GDM1 (cell line): ENCODE measurements at regions not wholly inside any gene's neighbourhood (a gene's known extent, or its start where the extent isn't known, plus 50 kb on each side); places are given as distances from the start of the nearest gene placed in this dataset.
"Not testable (repeated sequence)": the region's sequence is repeated elsewhere in the genome, so short reads cannot be mapped to it uniquely, and the experiment has no call there.

Source experiments
- DNase-seq: peaks from one replicate; lab custom pipeline; 2025; lab: John Stamatoyannopoulos, UW

GRCh38 chr3:104933972-104934371 is 432.7 kb upstream of the ALCAM start:
- DNase-seq, result no peak

- DNase-seq, result no peak
These were observed 431.1 kb upstream of the ALCAM start for GRCh38 chr3:104935613-104936012.

GRCh38 chr3:104939196-104939595 is 427.5 kb upstream of the ALCAM start:
- no peak for DNase-seq

DNA sequence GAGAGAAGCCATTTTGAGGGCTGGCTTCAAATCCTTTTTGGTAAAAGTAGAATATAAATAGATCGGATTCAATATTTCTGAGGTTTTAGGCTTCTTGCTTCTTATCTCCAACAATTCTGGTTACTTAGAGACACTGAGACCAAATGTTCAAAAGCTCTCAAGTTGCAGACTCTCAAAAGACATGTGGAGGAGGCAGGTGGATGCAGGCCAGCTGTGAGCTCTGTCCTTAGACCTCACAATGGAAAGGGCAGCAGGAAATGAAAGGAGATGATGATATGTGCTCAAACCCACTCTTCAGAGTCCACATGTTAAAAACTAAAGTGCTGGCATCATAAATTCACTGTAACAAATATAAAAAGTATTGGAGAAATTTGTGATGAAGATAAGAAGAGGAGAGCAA is 424.9 kb upstream of the ALCAM start:
- no peak for DNase-seq

DNA sequence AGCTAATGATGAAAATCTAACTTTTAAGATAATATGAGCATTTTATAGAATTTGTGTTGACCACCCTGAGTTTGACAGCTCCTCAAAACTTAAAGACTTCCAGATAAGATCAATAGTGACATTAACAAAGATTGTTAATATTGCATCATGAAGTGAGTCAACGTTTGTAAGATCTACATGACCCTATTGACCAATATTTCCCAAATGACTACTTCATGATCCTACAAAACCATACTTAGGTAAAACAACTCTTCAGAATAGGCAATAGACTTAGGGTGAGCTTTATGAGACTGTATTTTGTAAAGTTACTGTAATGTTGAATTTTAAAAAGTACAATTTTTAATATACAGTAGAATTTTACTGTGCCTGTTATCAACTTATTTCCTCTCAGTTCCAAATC is 422.7 kb upstream of the ALCAM start:
- DNase-seq, result no peak

GRCh38 chr3:104947943-104948342 is 418.8 kb upstream of the ALCAM start:
- DNase-seq, result no peak

- DNase-seq, result not testable (repeated sequence)
These were observed 416.9 kb upstream of the ALCAM start for GRCh38 chr3:104949810-104950209.

GRCh38 chr3:104951426-104951825 is 415.3 kb upstream of the ALCAM start:
- no peak for DNase-seq

DNA sequence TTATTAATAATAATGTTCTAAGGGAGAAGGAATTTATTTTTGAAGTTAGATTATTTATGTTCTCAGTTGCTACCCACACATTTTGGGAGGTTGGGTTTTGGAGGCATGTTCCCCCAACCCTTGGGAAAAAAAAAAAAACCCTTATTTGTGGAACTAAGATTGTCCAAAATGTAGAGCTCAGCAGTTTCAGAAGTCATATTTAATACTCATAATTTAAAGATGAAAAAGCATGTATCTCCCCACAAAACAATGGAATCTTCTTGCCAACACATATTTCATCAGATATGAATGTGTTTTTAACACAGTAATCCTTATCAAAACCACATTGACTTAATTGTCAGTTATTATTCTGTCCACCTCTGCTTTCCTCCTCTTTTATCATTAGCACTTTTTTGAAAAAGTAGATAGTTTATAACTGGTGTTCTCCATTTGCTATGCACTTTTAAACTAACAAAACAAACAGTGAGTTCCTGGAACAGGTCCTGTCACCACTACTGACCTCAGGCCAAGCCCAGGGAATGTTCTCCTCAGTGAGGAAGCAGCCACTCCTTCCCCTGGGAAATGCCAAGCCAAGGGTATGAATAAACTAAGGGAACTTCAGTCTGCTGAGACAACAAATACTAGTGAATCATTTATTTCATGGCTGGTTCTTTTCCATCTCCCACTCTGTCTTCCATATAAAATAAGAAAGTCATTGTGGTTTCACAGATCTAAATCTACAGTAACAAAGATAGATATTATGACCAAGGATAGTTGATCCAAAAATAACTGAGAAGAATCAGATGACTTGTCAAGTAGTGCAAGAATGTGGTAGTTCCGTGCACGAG is 414.4 kb upstream of the ALCAM start:
- no peak for DNase-seq

DNA sequence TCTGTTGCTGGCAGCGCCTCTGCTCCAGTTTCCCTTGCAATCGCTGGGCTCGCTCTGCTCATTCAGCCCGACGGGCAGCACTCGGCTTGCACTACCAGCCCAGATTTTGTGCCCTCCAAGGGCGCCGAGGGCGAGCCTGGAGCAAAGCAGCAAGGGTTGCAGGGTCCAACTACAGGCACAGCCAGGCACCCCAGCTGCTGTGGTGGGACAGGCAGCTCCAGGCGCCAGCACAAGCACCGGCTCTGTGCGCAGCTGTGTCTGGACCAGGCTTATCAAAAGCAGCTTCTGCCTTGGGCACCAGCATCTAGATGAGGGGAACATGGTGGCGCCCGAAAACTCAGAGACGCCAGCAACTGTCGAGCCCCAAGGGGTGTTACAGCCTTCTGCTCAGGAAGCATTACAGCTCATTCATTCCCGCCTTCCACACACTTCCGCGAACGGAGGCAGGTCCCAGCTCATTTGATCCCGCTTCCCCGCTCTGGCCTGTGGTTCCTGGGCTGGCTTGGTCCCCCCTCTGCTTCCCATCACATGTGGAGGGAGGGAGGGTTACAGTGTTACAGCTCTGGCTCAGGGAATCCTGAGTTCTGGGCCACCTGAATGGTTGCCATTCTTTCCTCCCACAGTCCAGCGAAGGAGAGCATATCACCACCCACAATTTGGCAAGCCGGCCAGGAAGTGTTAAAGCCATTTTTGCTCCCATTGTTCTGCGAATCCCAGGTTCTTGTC is 409.9 kb upstream of the ALCAM start:
- DNase-seq, result no peak

DNA sequence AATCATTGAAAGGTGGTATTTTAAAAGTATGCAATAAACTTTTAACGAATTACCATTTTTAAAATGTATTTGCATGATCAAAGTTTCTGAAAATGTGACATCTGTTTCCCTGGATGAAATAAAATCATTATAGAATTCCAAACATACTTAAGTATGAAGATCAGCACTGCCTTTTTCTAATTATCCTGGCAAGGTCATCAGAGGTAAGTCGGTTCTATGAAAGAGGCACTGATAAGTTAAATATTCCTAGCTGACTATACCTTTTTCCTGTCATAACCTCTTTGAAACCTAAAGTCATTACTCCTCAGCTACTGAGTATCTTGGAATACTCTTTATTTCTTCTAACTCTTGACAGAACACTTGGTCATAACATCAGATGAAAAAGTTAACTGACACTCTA is 406.1 kb upstream of the ALCAM start:
- DNase-seq, result no peak

DNA sequence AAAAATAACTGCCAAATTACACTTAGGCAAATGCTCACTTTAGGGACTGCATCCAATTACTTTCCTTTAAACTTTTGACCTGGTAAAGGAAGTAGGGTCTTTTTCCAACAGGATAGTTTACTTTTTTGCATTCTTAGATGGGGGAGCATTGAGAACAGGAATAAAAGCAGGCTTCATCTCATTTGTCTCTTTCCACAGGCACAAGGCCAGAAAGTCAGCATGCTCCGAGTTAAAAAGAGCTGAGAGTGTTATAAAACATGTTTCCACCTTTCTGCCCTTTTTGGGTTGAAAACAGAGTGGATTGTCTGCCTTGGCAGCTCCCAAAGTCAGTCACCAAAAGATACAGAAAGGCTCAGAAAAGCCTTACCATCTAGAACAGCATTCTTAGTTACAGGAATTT is 404.9 kb upstream of the ALCAM start:
- no peak for DNase-seq

GRCh38 chr3:104974316-104974715 is 392.4 kb upstream of the ALCAM start:
- DNase-seq, result no peak

- DNase-seq, result no peak
These were observed 389.0 kb upstream of the ALCAM start for GRCh38 chr3:104977719-104978118.

DNA sequence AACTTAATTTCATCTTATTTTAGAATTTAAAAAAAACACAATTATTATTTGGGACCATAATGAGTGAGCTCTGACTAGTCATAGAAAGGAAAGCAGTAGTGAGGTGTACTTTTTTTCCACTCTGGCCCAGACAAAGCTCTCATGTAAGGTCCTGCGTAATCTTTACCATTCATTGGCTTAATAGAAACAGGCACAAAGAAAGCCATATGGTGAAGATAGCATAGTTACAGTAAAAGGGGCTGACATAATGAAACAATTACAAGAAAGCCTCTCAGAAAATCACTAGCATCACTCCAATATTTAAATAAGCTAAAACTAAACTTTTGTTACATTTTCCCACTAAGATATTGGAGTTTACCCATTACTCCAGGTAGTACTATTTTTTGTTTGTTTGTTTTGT is 384.6 kb upstream of the ALCAM start:
- no peak for DNase-seq

DNA sequence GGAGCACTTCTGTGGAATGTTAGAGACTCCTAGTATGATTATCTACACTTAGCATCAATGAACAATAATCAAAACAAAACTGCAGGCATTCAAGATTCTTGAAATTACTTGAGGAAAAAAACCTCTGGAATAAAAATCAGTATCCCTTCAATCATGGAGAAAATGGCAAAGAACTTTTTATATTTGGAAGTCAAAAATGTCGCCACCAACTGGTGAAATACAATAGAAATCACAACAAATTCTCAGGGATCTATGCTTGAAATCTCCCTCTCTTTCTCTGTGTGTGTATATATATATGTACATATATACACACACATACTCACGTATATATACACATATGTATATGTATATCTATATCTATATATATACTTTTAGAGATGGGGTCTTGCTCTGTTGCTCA is 378.9 kb upstream of the ALCAM start:
- no peak for DNase-seq

DNA sequence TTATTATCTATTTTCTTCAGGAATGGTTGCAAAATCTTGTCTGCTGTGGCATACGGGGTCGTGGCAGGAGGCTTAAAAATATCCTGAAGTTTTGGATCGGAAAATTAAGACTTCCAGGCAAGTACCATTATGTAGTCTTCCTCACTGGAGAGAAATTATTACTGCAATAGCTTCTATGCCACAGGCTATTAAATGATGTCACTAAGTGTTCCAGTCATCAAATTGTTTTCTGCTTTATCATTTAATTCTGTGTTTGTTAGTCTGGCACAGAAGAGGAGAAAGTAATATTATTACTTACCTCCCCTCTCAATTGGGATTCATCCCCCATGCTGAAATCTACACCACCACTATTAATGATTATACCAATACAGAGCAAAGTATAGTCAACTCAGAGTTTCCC is 378.2 kb upstream of the ALCAM start:
- no peak for DNase-seq

DNA sequence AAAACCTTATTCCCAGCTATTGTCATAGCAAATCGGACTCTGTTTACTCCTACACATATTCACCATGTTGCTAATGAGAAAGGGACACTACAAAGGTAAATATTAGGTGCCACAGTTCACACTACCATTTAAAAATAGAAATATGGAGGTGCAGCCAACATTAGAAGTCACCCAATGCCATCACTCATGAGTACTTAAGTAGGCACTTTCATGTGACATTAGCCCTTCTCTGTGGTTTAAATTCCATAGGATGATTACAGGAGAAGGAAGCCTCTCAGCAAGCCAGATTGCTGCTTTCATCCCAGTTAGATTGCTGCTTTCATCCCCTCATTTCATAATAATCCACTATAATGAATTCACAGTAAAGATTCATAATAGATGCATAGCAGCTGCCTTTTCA is 376.8 kb upstream of the ALCAM start:
- no peak for DNase-seq

- DNase-seq, result no peak
These were observed 376.0 kb upstream of the ALCAM start for GRCh38 chr3:104990758-104991157.

DNA sequence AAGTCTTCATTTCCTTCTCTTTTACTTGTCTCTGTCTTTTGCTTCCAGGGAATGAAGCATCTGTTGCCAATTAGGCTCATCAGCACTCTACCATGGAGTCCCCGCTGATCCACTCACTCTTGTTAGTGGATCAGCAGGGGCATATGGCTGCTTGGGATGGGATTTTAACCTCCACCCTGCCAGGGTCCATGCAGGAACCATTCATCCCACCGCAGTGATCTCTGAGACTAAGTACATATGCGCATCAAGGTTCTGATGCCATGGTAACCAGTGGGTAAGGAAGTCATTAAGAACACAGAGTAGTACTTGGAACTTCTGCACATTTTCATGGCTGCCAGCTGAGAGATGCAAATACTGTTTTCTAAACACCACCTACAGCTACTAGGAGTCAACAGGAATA is 374.0 kb upstream of the ALCAM start:
- DNase-seq, result no peak

DNA sequence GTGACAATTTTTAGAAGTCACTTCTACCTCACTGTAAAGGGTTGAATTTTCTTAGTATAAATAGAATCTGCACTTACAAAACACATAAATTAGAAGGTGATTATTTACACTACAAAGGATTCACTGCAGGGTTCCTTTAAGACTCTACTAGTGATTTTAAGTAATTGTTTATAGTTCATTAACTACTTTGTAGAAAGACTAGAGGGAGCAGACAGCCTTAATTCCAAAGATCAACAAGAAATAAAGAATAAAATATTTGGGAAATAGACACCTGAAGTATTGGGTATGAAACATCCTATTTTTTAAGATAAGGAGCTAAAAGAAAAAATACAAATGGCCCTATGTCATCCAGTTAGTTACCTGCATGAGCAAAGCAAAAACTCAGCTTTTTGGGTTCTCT is 360.5 kb upstream of the ALCAM start:
- no peak for DNase-seq

DNA sequence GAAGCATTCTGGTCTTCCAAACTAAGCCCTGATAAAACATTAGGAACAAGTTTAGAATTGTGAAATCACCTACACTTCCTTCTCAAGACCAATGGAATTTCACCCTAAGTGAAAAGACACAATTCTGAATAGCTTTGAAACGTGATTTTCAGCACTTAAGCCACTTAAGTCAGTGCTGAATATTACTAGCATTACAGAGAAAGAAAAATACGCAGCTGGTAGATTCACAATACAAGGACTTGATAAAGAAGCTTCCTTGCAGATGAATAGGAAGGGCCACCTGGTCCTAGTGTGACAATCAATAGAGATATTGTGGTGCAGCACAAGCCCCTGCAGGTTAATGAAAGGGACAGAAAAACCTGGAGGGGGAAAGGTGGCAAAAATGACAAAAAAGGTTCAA is 353.1 kb upstream of the ALCAM start:
- no peak for DNase-seq

- DNase-seq, result no peak
These were observed 352.1 kb upstream of the ALCAM start for GRCh38 chr3:105014631-105015030.

- DNase-seq, result no peak
These were observed 343.9 kb upstream of the ALCAM start for GRCh38 chr3:105022813-105023212.
